Adrenal gland (tissue), 9 donors: ENCODE measurements at regions not wholly inside any gene's neighbourhood (a gene's known extent, or its start where the extent isn't known, plus 50 kb on each side); places are given as distances from the start of the nearest gene placed in this dataset.

Experiments used
- DNase-seq, 7 donors: peaks; one replicate each; pipeline ENCODE4 v3.0.0-alpha.2; 2019 to 2020
- H3K27ac ChIP-seq, 5 donors: fragments of 200-600 bp; sonication (generic) in 4 of 5; 1 replicate in 3 of 5; 2 replicates in 2 of 5; pipeline versions ENCODE4 v1.5.1 to v1.8.0; 2016 to 2020; ENCODE audit warnings: mild to moderate bottlenecking in 1 of 5
- H3K27me3 ChIP-seq: fragments of 200-600 bp; 2 replicates; pipeline ENCODE4 v1.8.0; 2021
- H3K36me3 ChIP-seq, 2 donors: fragments of 200-600 bp; replicated peaks in 1 of 2; 1 replicate in 1 of 2; 2 replicates in 1 of 2; pipeline versions ENCODE4 v1.5.1 to v1.8.0; 2018 to 2022
- H3K4me1 ChIP-seq, 2 donors: fragments of 200-600 bp; replicated peaks in 1 of 2; 1 replicate in 1 of 2; 2 replicates in 1 of 2; pipeline versions ENCODE4 v1.5.1 to v1.8.0; 2018 to 2021
- H3K4me3 ChIP-seq, 4 donors: fragments of 200-600 bp; sonication (generic) in 3 of 4; one replicate each; pipeline ENCODE4 v1.5.1; 2016 to 2018
- H3K9me3 ChIP-seq, 3 donors: fragments of 200-600 bp; sonication (generic) in 1 of 3; replicated peaks in 1 of 3; 1 replicate in 2 of 3; 2 replicates in 1 of 3; pipeline versions ENCODE4 v1.5.1 to v1.8.0; 2016 to 2021
- POLR2A ChIP-seq, 2 donors: fragments of 450-650 bp; IDR thresholded peaks; one replicate each; pipeline ENCODE4 v1.6.1; 2017; ENCODE audit warnings: antibody characterized with exemption in 2 of 2, mild to moderate bottlenecking in 2 of 2, moderate library complexity in 1 of 2
- WGBS, 4 donors: extraction: QIAGEN DNeasy Blood & Tissue Kit in 2 of 4; methylation state at CpG; one replicate each; pipeline versions ENCODE4 v1.1.5 to v1.1.7; 2013 to 2017; 5-methylcytosine and 5-hydroxymethylcytosine counted together
- intact Hi-C, 2 donors: fragments of 100-400 bp; cut with DNase I; formaldehyde crosslinking; loops; one replicate each; pipeline versions ENCODE4 v1.14.1 to v1.15.0; 2022 to 2023
- TF ChIP-seq, protein P1 (sequence below), 6 experiments: fragments of 450-650 bp in 4 of 6; fragments of 200-600 bp in 2 of 6; sonication (generic) in 1 of 6; IDR thresholded peaks; 1 replicate in 5 of 6; 2 replicates in 1 of 6; pipeline versions ENCODE4 v1.5.1 to v1.8.0; 2016 to 2021; ENCODE audit warnings: antibody characterized with exemption in 6 of 6, mild to moderate bottlenecking in 2 of 6, moderate library complexity in 1 of 6
- donor health status: healthy with polysubstance abuse.
- donor health status: Bipolar disorder and iron deficiency.
- donor health status: DM: yes; HTN: yes; CAD: no.
- donor health status: DM: no; HTN: no; CAD: no.
- donor health status: DM: no; HTN: no; CAD: no.

- H3K4me3 ChIP-seq, result no peak overlapping the region
- H3K9me3 ChIP-seq, result no peaks in the 10 kb centered on the region
- no peaks in the 10 kb centered on the region for H3K36me3 ChIP-seq
- intact Hi-C loops, result no loop called here
- 61 to 71% (median 66%) methylated on average over 9 of the region's 9 CpGs for WGBS, 4 donors
- H3K4me1 ChIP-seq, result no peaks in the 10 kb centered on the region
- TF ChIP-seq, protein P1, sequence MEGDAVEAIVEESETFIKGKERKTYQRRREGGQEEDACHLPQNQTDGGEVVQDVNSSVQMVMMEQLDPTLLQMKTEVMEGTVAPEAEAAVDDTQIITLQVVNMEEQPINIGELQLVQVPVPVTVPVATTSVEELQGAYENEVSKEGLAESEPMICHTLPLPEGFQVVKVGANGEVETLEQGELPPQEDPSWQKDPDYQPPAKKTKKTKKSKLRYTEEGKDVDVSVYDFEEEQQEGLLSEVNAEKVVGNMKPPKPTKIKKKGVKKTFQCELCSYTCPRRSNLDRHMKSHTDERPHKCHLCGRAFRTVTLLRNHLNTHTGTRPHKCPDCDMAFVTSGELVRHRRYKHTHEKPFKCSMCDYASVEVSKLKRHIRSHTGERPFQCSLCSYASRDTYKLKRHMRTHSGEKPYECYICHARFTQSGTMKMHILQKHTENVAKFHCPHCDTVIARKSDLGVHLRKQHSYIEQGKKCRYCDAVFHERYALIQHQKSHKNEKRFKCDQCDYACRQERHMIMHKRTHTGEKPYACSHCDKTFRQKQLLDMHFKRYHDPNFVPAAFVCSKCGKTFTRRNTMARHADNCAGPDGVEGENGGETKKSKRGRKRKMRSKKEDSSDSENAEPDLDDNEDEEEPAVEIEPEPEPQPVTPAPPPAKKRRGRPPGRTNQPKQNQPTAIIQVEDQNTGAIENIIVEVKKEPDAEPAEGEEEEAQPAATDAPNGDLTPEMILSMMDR (IDR thresholded peaks at IDR 0.05), result no peak
- TF ChIP-seq POLR2A (IDR thresholded peaks at IDR 0.05), result no peak
- peak in 2 of 7 donors; percentile 9 to 27 for DNase-seq
- peak overlapping the region in 1 of 5 donors; percentile 19 for H3K27ac ChIP-seq
- H3K27me3 ChIP-seq, result peaks cover 13% of the 10 kb centered on the region
Measured at GRCh38 chr16:73547552-73548403, 499.9 kb upstream of the ZFHX3 start.

- Histone ChIP-seq H3K9me3 (no peaks in the 10 kb centered on the region), H3K4me3 (no peak overlapping the region), H3K36me3 (no peaks in the 10 kb centered on the region), H3K27ac (peak overlapping the region in 1 of 5 donors; percentile 26), H3K4me1 (no peaks in the 10 kb centered on the region), H3K27me3 (peaks cover 13% of the 10 kb centered on the region)
- TF ChIP-seq POLR2A (IDR thresholded peaks at IDR 0.05), result no peak
- TF ChIP-seq, protein P1 (IDR thresholded peaks at IDR 0.05), result no peak
- DNase-seq, result no peak
- WGBS, 4 donors, result 26 to 39% (median 35%) methylated on average over 11 of the region's 11 CpGs
- intact Hi-C loops, result no loop called here
Measured at GRCh38 chr16:73546341-73546845, 498.5 kb upstream of the ZFHX3 start.

DNA sequence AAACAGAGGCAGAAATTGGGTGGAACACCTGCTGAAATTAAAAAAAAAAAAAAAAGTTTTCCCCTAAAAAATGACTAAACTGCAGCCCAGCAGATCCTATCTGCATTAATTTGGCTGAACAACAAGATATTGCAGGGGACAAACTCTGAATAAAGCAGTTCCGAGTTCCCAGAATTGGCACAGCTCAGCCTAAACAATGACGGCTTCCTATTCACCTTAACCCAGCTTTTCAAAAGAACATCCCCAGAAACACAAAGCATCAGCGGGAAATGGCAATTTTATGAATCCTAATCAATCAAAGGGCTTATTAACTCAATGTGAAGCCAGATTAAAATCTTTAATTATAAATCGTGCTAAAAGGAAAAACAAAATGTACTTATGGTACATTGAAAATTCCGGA, 497.8 kb upstream of the ZFHX3 start:
- Histone ChIP-seq H3K4me3 (no peak overlapping the region), H3K4me1 (no peaks in the 10 kb centered on the region), H3K36me3 (no peaks in the 10 kb centered on the region), H3K27ac (peak overlapping the region in 1 of 5 donors; percentile 26), H3K9me3 (no peaks in the 10 kb centered on the region), H3K27me3 (peaks cover 13% of the 10 kb centered on the region)
- TF ChIP-seq, protein P1 (IDR thresholded peaks at IDR 0.05), result no peak
- TF ChIP-seq POLR2A (IDR thresholded peaks at IDR 0.05), result no peak
- WGBS, 4 donors, result 48 to 61% (median 59%) methylated on average over 5 of the region's 5 CpGs
- intact Hi-C loops, result no loop called here
- DNase-seq, result no peak

DNA sequence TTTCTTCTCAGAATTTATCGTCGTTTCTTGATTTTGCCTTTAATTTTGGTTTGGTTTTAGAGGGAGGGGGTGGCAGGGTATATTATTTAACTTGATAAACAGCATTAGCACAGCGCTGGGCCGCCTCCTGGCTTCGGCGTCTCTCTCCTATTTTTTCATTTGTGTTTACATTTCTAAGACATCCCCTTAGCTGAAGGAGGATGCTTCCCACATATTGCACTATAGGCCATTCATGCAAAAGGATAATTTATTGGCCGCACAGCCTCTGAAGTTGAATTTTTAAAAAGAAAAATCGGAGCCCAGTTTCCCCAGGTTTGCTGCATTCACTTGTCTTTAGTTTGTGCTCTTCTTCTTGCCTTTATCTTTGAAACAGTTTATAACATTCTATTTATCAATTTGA, 497.4 kb upstream of the ZFHX3 start:
- Histone ChIP-seq H3K4me3 (no peak overlapping the region), H3K9me3 (no peaks in the 10 kb centered on the region), H3K4me1 (no peaks in the 10 kb centered on the region), H3K27me3 (peaks cover 13% of the 10 kb centered on the region), H3K36me3 (no peaks in the 10 kb centered on the region), H3K27ac (no peak overlapping the region)
- intact Hi-C loops, result no loop called here
- TF ChIP-seq, protein P1 (IDR thresholded peaks at IDR 0.05), result no peak
- no peak for TF ChIP-seq POLR2A (IDR thresholded peaks at IDR 0.05)
- WGBS, 4 donors, result 65 to 84% (median 77%) methylated on average over 8 of the region's 8 CpGs
- no peak for DNase-seq
